HG03571 (cell line): ENCODE measurements at regions not wholly inside any gene's neighbourhood (a gene's known extent, or its start where the extent isn't known, plus 50 kb on each side); places are given as distances from the start of the nearest gene placed in this dataset.

Experiments used
- ATAC-seq: cut with Tn5 transposase; IDR thresholded peaks from one replicate; pipeline ENCODE4 v1.9.1; 2021; ENCODE audit not compliant: unreplicated experiment

GRCh38 chr5:168214886-168215285 lies 76.6 kb upstream of the WWC1 start:
- no peak for ATAC-seq

- no peak for ATAC-seq
These were observed 75.8 kb upstream of the WWC1 start for GRCh38 chr5:168215646-168216045.

GRCh38 chr5:168216989-168217388 lies 74.5 kb upstream of the WWC1 start:
- ATAC-seq, result no peak

- no peak for ATAC-seq
These were observed 73.9 kb upstream of the WWC1 start for GRCh38 chr5:168217497-168217896.

GRCh38 chr5:168218746-168219145 lies 72.7 kb upstream of the WWC1 start:
- no peak for ATAC-seq

- ATAC-seq, result peak; percentile 91
These were observed 71.7 kb upstream of the WWC1 start for GRCh38 chr5:168219515-168220410.

GRCh38 chr5:168224085-168224484 lies 67.4 kb upstream of the WWC1 start:
- no peak for ATAC-seq

- no peak for ATAC-seq
These were observed 65.4 kb upstream of the WWC1 start for GRCh38 chr5:168226012-168226411.

GRCh38 chr5:168227001-168227400 lies 64.4 kb upstream of the WWC1 start:
- ATAC-seq, result no peak

GRCh38 chr5:168227973-168228615 lies 63.4 kb upstream of the WWC1 start:
- peak; percentile 100 for ATAC-seq

GRCh38 chr5:168228668-168229067 lies 62.8 kb upstream of the WWC1 start:
- ATAC-seq, result no peak

GRCh38 chr5:168234133-168234532 lies 57.3 kb upstream of the WWC1 start:
- no peak for ATAC-seq

- ATAC-seq, result no peak
These were observed 53.0 kb upstream of the WWC1 start for GRCh38 chr5:168238463-168238862.

- ATAC-seq, result no peak
These were observed 52.1 kb upstream of the WWC1 start for GRCh38 chr5:168239325-168239724.
